HG03095 (cell line): ENCODE measurements at regions not wholly inside any gene's neighbourhood (a gene's known extent, or its start where the extent isn't known, plus 50 kb on each side); places are given as distances from the start of the nearest gene placed in this dataset.

Experiments
- ATAC-seq: cut with Tn5 transposase; IDR thresholded peaks from one replicate; pipeline ENCODE4 v1.9.1; 2021; ENCODE audit warnings: moderate library complexity; ENCODE audit not compliant: unreplicated experiment

DNA sequence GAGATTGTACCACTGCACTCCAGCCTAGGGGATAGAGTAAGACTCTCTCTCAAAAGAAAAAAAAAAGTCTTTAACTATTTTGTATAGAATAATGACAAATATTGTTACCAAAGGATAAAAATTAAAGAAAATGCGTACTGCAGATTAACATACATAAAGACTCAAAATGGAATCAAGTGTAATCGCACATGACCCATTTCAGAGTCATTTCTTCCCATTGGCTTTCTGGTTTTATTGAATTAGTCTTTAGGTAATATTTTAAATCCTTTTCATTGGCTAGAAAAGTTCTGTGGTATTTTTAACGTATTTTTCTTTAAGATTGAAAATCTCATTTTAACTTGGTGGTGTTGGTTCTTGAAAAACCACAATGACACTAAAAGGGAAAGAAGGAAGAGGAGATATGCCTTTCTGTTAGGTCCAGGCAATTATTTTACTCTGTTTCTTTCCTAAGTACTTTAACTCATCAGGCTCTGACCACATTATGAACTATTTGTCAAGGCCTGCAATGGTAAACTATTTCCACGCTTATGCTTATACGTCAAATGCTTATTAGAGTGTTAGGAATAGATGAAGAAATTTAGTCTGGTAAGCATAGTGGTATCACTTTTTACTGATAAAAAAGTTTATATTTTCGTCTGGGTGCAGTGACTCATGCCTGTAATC lies 52.3 kb downstream of the PLEKHG1 start:
- ATAC-seq, result no peak

DNA sequence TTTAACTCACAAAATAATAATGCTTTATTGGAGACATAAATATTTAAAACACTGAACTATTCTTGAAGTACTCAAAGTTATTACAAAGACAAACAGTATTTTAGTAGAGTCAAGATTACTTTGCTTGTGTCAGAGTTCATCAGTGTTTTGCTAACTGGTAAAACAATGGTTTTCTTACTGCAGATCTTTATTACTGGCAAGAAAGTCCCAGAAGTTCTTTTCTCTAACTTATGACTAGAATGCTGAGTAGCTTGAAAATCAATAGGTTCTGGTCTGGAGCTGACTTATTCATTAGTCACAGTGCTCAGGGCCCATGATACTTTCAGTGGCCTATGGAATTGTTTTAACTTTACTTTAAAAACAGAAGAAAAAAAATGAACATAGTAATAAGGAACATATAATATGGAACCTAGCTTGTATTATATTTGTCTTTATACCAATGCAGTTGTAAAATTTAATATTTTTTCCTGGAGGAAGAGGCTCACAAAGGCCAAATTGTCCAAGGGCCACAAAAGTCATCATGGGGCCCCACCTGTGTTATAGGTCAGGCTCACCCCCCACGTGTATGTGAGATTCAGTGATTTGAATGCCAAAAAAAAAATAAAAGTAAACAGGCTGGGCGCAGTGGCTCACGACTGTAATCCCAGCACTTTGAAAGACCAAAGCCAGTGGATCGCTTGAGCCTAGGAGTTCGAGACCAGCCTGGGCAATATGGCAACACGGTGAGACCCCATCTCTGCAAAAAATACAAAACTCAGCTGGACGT lies 53.3 kb downstream of the PLEKHG1 start:
- ATAC-seq, result no peak

DNA sequence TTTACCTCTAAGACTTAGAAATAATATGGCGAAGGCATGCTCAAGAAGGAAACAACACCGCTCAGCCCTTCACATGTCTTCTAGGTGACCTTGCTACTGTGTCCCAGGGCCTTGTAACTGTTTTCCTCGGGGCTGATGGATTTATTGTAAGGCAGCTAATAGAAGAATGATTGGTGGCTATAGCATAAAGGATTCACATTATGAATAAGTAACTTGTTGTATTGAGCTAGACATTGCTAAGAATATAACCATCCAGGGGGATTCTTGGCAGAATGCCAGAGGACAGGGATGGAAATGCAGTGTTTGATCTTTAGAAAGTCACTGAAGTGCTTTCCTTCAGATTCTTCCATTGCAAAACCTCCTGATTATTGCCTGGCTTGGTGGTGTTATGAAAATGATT lies 54.9 kb downstream of the PLEKHG1 start:
- no peak for ATAC-seq

DNA sequence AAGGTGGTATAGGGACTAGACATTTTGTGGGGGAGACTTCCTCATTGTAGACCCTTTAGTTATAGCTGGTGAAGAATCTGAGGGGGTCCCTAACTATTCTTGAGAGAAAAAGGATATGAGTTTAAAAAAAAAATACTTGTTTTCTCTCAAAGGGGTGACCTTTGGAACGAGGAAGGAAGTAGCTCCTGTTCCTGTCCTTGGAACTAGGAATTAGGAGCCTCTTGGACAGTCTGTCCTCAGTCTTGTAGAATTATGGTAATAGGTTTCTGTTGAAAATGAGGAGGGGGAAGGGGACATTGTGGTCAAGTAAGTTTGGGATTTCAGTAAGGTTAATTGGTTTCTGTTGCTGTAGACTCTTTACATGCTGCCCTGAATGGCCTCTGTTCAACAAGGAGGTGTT lies 56.5 kb downstream of the PLEKHG1 start:
- no peak for ATAC-seq

DNA sequence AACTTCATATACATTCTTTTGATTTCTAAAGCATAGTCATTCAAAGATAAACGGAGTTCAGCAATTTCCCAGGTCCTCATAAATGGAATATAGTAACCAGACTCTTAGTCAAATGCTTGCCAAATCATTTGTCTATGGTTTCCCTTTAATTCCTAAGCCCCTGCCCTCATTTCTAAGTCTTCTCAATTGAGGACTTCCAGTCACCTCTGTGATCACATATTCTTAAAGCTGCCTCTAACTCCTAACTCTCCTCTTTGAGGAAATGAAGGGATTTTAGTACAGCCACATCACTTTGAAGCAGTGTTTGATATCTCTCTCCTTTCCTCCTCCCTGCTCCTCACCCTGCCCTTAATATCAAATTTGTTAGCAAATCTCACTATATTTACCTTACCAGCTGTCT lies 58.7 kb downstream of the PLEKHG1 start:
- no peak for ATAC-seq

DNA sequence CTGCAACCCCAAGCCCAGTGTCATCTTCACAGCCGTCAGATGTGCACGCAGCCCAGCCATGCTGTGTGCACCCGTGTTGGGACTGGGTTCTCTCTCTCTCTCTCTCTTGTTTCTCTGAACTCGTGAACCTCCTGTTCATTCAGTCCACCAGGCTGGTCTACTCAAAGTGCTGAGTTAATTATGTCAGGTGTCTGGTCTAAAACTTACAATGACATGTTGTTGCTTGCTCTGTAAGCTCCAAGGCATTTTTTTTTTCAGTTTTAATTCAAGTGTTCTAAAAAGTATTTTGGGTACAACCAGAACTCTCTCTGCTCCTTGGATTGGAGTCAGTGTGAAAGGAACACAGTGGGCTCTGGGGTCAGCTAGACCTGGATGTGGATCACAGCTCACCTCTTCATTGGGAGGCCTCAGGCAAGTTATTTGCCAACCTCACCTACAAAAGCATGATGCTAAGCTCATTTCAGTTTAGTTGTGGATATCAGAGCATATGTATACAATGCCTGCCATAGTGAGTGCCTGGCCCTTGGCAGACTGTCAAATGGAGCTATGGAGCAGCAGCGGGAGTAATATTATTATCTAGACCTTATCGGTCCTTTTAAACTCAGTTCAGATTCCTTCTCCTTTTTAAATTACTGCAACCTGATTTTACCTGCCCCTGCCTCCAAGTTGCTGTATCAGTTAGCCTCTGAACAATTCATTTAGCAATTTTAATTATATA lies 59.5 kb downstream of the PLEKHG1 start:
- ATAC-seq, result no peak

DNA sequence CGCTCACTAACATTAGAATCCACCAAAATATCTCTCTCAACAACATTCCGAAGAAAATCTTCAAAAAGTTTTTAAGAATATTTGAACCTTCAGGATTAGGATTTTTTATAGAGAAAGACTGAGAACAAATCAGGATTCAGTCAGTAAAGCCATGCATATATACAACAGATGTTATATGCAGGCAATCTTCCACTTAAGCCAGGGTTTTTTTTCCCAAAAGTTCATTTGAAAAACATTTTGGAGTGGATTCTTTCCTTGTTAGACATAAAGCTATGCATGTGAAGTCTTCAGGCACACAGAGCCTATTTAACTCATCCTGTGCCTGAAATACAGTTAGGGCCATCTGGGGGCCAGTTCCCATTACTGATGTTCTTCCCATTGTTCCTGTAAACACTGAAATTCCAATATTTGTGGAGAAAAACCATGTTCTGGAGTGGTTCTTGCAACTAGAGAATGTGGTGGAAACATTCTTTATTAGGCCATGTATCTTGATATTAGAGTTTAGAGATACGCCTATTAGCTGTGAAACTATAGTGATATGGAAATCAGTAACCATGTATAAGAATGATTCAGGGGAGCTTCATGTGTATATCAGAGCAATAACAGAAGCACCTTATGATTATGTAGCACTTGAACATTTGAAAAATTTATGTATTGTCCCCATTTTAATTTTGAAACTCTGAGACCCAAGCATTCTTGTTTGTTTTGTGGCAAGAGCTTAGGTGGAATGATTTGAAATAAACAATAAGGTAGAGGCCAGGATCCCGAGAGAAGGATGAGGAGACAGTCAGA lies 61.7 kb downstream of the PLEKHG1 start:
- no peak for ATAC-seq

DNA sequence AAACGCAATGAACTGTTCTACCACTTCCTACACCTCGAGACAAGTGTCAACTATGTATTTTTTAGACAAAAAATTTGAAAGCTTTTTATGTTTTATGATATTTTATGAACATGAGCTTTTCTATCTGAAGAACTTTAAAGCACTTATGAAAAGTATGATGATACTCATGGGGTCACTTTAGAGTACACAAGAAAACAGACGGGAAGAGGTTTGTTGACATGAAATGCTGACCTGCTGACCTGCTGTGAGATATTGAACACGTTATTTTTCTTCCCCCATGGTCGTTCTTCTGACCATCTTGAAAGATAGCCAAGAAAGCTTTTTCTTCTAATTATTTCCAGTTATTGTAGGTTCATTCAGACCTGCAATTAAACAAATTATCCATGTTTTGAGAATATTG lies 63.1 kb downstream of the PLEKHG1 start:
- no peak for ATAC-seq

DNA sequence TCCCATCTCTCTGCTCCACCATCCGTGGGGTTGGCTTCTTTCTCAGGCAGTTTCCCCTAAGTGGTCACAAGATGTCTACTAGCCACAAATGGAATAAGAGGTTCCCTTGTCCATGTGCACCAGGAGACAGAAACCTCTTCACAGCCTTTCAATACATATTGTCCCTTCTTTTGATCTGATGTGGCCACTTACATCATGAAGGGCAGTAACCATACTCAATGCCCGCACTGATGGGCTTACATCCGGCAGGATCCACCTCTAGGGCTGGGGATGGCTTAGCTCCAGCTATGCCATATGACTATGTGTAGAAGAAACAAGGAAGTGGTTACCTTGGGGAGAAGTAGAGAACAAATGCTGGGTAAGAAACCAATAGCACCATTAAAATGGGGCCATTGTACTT lies 64.4 kb downstream of the PLEKHG1 start:
- ATAC-seq, result no peak

DNA sequence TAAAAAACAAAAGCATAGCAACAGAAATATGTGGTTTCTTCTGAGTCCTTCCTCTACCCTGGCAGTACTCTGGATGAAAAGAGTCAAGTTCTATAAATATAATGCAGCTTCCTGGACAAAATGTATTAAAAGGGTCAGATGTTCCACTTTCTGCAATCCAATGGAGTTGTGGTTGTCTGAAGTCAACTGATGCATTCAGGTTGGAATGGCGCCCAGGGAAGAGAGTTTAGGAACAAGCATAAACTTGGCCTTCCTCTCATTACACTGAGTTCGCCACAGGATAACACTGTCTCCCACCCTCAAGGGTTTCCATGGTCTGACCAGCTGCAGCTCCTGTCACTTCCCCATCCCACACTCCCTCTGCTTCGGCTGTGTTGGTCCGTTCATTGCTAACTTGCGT lies 66.4 kb downstream of the PLEKHG1 start:
- no peak for ATAC-seq

DNA sequence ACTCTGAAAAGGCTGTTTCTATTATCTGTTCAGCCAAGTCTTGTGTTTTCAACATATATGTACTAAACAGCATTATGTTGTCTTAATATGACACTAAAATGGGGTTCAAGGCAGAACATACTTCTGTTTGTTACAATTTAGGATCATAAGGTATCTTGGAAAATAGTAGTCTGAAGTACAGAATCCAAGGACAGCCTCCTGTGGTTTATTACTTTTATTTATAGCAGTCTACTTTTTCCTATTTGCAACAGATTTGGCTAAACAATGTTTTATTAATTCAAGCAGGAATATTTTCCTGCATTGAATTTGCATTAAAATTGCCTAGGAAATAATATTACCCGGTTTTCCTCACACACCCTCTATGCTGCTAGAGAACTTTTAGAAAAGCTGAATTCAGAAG lies 67.7 kb downstream of the PLEKHG1 start:
- no peak for ATAC-seq

DNA sequence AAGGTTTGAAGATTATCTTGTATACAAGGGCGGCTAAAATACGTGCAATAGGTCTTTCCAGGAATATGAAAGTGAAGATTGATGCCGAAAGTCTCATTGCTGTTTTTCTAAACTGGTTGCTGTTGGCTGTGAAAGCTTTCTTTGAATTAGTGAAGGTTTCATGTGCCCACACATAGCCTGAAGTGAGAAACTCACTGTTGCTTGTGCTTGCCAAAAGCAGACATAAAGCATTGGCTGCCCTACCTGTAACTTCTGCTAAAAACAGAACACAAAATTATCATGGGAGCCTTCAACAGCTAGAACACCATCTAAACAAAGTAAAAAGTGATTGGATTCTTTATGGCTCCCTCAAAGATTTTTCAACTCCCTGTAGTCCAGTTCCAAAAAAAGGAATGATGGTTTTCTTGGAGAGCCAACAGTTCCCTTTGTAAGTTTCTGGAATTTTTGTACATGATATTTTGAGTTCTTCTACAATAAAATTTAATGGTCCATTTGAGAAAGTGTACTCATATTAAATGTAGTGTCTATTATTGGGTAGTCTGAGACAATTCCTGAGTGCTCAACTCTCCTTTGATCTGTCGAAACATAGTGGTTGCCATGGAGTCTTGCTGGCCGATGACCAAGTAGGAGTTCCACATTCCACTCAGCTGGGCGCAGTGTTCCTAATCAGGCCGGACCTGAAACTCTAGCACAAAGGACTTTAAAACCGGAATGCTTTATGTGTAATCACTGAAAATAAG lies 68.5 kb downstream of the PLEKHG1 start:
- ATAC-seq, result no peak

DNA sequence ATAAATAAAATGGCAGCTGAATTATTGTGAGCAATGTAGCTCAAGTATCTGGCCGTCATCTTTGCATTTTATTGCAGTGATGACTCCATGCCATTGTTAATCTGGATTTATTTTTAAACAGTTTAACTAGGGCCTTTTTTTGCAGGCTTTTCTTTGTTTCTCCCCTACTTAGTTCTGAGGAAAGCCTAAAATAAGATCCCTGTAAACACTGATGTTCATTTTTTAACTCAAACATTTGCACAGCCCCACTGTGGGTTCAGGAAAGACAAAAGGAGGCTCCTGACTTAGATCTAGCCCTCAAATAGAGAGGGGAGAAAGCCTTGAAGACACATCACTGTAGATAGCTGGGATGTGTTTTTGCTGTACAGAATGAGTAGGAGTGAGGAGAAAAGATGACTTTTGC lies 69.2 kb downstream of the PLEKHG1 start:
- ATAC-seq, result no peak

DNA sequence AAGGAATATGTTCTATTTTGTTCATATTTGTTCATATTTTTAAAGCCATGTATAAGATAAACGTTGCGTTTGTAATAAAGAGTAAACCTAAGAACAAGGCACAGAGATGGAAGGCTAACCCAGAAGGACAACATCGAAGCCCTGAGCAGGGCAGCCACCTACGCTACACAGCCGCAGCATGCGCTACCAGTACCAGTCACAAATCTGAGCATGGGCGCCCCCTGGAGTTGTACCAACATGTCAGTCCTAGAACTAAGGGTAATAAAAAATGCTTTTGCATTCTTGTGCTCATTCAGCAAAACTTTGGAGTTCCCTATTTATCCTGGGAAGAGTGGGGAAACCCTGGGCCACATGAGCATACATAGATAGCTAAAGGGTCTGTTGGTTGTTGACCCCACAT lies 70.6 kb downstream of the PLEKHG1 start:
- no peak for ATAC-seq

DNA sequence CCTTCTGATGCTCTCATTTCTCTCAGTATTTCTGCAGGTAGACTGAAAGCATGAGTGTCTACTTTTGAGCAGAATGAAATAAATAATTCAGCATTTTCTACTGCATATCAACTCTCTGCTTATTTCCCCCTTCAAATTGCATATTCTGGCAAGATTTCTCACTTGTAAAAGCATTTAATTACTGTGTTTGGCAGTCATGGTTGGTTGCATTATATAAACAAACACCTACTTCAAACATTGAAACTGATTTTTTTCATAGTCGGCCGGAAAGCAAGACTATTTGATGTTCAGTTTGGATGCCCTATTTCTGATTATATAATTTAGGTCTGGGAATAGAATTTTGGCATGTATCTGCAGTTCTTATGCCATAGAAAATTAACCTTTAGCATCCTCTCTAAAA lies 73.1 kb downstream of the PLEKHG1 start:
- ATAC-seq, result no peak

DNA sequence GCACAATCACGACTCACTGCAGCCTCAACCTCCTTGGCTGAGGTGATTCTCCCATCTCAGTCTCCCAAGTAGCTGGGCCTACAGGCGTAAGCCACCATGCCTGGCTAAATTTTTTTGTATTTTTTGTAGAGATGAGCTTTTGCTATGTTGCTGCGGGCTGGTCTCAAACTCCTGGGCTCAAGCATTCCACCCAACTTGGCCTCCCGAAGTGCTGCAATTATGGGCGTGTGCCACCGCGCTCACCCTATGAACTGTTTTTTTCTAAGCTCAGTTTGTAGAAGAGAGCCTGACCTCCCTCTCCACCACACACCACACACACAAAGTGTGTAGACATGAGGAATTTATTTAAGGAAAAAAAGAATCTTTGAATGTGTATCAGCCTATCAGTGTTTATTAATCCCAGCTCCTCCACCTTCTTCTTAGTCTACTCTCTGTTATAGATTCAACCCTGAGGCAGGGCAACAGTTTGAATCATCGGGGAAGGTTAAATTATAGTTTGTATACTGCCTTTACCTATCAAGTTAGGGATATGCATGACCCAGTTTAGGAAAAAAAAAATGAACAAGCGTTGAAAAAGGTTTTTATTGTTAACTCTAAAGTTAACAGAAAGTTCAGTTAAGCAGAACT lies 74.1 kb downstream of the PLEKHG1 start:
- no peak for ATAC-seq

DNA sequence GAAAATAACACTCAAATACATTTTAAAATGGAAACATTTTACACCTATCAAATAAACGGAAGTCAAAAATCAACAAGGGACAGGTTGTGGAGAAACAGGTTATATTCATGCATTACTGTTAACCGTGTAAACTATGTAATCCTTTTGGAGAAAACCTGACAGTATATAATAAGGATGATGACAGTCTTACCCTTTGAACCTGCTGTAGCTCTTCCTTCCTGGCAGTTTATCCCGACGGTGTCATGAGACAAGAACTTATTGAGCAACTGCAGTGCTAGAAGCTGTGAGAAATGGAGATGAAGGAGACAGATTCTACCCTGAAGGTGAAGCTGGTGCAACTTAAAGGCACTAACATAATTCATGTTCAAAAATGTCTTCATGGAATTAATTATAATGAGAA lies 76.7 kb downstream of the PLEKHG1 start:
- no peak for ATAC-seq

DNA sequence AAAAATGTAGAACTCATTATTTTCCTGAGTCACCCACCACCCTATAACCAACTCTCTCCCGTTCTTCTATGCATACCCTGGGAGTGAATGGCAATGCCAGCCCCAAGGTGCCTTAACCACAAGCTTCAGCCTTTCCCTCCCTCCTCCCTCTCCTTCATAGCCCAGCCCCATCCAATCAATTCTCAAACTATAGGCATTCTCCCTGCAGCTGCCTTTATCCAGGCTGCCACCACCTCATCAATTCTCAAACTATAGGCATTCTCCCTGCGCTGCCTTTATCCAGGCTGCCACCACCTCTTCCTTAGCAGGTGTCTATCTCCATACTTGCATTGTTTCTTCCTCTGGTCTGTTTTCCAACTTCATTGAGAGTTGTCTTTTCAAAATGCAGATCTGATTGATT lies 77.1 kb downstream of the PLEKHG1 start:
- ATAC-seq, result no peak

DNA sequence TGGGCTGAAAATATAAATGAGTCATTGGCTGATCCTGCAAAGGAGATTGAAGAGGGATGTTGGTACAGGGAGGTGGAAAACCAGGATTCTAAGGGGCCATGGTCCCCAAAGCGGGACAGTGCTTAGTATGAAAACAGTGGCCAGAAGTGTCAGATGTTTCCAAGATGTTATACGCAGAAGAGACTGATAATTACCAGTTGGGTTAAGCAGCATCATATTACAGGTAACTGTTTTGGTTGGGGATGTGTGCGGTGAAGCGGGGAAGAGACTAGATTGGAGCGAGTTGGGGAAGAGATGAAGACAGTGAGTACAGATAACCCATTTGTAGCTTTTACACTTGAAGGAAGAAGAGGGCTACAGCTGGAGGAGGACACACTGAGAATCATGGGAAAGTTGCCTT lies 80.8 kb downstream of the PLEKHG1 start:
- no peak for ATAC-seq
